ES-I3 (cell line): ENCODE measurements at regions not wholly inside any gene's neighbourhood (a gene's known extent, or its start where the extent isn't known, plus 50 kb on each side); places are given as distances from the start of the nearest gene placed in this dataset.
"Not testable (repeated sequence)": the region's sequence is repeated elsewhere in the genome, so short reads cannot be mapped to it uniquely, and the experiment has no call there.

Source experiments
- H3K36me3 ChIP-seq: 2 replicates; pipeline ENCODE4 v1.6.1; 2013; ENCODE audit warnings: mild to moderate bottlenecking, low read length, control low read depth, moderate library complexity; ENCODE audit not compliant: insufficient read depth
- H3K4me1 ChIP-seq: 2 replicates; pipeline ENCODE4 v1.6.1; 2013; ENCODE audit warnings: mild to moderate bottlenecking, control low read depth, low read length; ENCODE audit not compliant: insufficient read depth
- H3K9ac ChIP-seq: 2 replicates; pipeline ENCODE4 v1.6.1; 2013; ENCODE audit warnings: low read depth, mild to moderate bottlenecking, low read length, moderate library complexity
- H3K9me3 ChIP-seq: 2 replicates; pipeline ENCODE4 v1.6.1; 2013; ENCODE audit warnings: mild to moderate bottlenecking, low read length, moderate library complexity; ENCODE audit not compliant: control insufficient read depth, insufficient read depth

DNA sequence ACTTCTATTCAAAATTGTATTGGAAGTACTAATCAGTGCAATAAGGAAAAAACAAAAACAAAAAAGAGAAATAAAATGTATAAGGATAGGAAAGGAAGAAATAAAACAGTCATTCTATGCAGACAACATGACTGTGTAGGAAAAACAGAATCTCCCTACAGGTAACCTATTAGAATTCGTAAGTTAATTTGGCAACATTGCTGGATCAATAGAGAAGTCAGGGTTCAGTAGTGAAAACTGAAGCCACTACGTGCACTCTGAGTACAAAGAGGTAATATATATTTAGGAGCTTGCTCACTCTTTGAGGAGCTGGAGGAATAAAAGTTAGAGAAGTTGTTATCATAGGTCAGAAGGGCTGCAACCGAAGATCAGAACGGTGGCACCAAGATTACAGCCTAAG lies 84.0 kb upstream of the BMAL1 start:
- H3K36me3 ChIP-seq: no peaks in the 10 kb centered on the region
- peaks cover 4% of the 10 kb centered on the region for H3K9me3 ChIP-seq
- no peaks in the 10 kb centered on the region for H3K4me1 ChIP-seq
- no peak overlapping the region for H3K9ac ChIP-seq

DNA sequence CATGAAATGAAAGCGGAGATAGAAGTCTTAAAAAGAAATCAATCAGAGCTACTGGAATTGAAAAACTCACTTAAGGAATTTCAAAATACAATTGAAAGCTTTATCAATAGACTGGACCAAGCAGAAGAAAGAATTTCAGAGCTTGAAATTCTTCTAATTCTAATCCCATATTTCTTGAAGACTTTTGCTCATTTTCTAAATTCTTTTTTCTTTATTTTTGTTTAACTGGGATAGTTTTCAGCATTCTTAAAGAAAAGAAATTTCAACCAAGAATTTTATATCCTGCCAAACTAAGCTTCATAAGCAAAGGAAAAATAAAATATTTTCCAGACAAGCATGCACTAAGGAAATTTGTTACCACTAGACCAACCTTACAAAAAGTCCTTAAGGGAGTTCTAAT lies 80.2 kb upstream of the BMAL1 start:
- H3K9me3 ChIP-seq, H3K36me3 ChIP-seq, H3K9ac ChIP-seq, H3K4me1 ChIP-seq: not testable (repeated sequence)

DNA sequence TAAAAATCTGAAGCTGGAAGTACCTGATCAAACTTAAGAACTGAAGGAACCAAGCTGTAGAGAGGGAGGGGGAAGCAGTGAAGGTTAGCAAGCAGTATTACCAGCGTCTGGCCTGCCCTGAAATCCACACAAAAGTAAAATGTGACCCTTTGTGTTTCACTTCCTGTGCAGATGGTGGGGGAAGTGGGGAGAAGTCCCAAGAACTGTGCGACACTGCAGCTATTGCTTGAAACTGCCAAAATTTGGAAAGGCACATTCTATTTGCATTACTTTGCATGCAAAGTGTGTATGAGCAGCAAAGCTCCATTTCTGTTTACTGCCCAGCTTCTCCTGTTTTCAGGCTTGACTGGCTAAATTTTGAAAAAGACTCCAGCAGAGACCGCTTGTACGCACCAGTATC lies 72.1 kb upstream of the BMAL1 start:
- peaks cover 24% of the 10 kb centered on the region for H3K4me1 ChIP-seq
- no peaks in the 10 kb centered on the region; the same call in 1 of the 2 replicates for H3K9me3 ChIP-seq
- H3K36me3 ChIP-seq: no peaks in the 10 kb centered on the region
- no peak overlapping the region for H3K9ac ChIP-seq

DNA sequence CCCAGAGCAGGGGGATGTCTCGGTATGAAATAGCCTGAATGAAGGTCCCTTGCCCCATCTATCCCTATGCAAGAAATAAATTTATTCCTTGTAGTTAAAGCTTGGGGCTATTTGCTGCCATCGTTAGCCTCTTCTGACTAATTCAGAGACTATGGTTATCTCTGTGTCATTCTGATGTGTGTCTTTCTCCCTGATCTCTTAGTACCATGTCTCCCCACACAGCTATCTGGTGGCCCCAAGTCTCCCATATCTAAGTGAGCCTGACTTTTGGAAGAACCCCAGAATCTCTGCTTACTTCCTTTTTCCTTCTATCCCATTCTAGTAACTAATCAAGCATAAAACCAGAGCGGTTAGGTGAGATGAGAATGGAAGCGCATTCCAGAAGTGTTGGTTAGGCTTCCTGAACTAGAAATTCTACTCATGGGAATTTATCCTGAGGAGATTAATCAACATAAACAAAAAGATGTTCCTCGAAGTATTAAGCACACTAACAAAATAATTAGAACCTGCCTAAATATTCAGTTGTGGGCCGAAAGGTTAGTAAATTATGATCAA lies 71.4 kb upstream of the BMAL1 start:
- Histone ChIP-seq H3K9ac (no peak overlapping the region), H3K4me1 (peaks cover 24% of the 10 kb centered on the region), H3K9me3 (no peaks in the 10 kb centered on the region), H3K36me3 (no peaks in the 10 kb centered on the region)

DNA sequence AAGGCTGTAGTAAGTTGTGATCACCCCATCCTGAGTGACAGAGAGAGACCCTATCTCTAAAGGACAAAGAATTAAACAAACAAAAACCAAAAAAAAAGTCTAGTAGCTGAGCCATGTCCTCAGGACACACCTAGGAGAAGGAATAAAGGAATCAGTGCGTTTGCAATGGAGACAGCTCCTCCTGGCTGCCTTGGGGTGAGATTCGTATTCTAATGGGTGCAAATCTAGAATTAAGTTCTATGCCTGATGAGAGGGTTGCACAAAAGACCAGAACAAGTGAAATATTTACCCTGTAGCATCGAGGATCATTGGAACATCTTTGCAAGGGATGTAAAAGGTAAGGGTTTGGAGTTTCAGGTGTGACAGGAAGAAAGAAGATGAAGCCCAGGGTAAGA lies 70.3 kb upstream of the BMAL1 start:
- Histone ChIP-seq H3K9ac (no peak overlapping the region; the same call in 1 of the 2 replicates), H3K4me1 (peaks cover 24% of the 10 kb centered on the region)

DNA sequence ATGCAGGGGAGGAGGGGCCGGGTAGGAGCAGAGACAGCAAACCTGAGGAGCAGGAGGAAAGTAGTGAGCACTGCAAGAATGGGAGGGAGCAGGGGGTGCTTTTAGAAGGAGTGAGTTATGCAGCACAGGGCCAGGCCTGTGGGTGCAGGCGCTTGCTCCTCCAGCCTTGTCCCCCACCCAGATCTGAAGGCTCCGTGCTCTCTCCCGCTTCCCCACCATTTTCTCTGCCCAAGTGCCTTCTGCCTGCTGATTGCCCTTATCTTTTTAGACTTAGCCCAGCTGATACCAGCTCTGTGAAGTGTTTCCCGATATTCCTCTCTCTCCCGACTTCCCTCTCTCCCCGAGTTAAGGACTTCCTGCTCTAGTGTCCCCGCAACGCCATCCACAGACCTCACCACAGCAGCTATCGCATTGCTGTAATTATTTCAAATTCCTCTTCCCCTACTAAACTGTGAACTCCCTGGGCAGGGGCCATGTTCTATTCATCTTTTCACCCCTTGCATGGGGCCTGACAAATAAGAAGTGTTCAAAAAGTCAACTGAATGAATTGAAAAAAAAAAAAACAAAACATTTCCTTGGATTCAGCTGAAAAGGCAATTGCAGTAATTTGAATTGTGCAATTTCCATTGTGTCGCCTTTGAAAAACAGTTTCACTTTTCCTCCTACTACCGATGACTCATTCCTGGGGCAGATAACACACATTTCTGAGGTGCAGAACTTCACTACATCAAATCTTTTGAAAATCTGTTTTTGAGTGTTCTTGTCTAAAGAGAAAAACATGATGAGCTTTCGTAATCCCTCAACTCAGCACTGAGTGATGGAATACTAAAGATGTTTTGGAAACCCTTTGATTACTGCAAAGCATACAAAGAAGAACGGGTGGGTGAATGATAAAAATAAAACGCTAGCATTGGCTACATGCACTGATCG lies 69.7 kb upstream of the BMAL1 start:
- Histone ChIP-seq H3K9me3 (no peaks in the 10 kb centered on the region), H3K36me3 (no peaks in the 10 kb centered on the region), H3K9ac (peak overlapping the region; percentile 40; the same call in 1 of the 2 replicates), H3K4me1 (peaks cover 24% of the 10 kb centered on the region)

More for the DNA sequence above, 70.3 kb upstream of the BMAL1 start:
- H3K36me3 ChIP-seq: no peaks in the 10 kb centered on the region
- no peaks in the 10 kb centered on the region for H3K9me3 ChIP-seq

DNA sequence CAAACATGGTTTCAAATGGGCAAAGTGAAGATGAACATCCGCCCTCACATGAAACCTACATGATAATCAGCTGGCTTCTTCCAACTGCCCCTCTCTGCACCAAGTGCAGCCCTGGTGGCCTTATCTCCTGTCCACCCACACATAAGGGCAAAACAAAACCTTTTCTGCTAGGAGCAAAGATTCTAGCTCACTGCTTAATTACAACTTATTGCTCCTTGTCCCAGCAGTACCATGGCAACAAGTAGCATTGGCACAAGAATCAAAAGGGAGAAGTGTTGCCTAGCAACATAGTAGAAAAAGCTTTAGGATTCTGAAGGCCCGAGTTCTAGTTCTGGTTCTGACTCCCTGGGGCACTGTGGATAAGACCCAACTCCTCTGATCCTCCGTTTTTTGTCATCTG lies 68.7 kb upstream of the BMAL1 start:
- no peak overlapping the region for H3K9ac ChIP-seq
- H3K9me3 ChIP-seq: no peaks in the 10 kb centered on the region
- H3K4me1 ChIP-seq: peaks cover 24% of the 10 kb centered on the region
- H3K36me3 ChIP-seq: no peaks in the 10 kb centered on the region

DNA sequence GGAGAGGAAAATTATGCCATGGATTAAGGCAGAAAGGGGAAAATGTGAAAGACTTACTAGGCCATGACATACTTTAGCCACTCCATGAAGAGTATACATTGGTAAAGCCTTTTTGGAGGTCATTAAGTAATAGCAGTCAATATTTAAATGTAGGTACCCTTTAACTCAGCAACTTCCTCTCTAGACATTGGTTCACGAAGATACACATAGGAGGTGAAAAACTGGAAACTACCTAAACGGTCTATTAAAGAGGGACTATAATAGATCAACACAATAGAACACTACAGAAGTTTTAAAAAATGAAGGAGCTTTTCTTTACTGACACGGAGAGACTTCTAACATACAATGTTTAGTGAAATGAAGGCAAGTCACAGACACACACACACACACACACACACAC lies 68.2 kb upstream of the BMAL1 start:
- no peak overlapping the region for H3K9ac ChIP-seq
- H3K36me3 ChIP-seq: no peaks in the 10 kb centered on the region
- H3K9me3 ChIP-seq: no peaks in the 10 kb centered on the region
- H3K4me1 ChIP-seq: peaks cover 24% of the 10 kb centered on the region

DNA sequence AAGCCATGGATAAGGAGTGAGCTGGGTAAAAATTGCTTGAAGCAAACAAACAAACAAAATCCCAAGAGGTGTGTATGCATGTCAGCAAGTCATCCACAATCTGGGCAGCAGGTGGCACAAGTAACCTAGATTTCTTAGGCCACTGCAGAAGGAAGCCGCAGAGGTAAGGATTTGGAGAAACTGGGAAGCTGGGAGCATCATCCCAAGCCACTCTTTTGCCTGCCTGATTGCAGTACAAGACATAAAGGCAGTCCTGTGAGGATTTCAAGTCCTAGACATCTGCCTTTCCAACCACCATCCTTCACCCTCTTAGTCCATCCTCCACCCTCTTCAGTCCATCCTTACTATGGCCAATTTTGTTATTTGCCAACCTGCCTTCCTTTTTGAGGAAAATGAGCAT lies 67.2 kb upstream of the BMAL1 start:
- no peaks in the 10 kb centered on the region for H3K9me3 ChIP-seq
- no peaks in the 10 kb centered on the region for H3K36me3 ChIP-seq
- H3K9ac ChIP-seq: no peak overlapping the region
- H3K4me1 ChIP-seq: peaks cover 24% of the 10 kb centered on the region

DNA sequence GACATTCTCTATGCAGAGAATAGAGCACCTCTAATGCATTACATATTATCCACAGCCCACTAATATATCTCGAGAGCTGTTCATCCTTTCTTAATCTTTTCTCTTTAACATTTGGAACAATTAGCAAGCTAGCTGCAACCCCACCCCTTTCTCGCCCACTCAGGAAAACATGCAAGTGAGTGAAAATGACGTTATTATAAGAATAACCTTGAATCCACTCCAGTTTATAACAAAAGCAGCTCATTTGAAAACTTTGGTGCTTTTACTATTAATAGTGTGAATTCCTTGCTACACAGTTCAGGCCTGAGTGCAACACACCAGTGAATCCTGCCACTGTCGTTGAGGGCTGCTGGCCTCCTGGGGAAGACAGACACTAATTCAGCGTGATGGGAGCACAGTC lies 63.3 kb upstream of the BMAL1 start:
- no peak overlapping the region for H3K9ac ChIP-seq

DNA sequence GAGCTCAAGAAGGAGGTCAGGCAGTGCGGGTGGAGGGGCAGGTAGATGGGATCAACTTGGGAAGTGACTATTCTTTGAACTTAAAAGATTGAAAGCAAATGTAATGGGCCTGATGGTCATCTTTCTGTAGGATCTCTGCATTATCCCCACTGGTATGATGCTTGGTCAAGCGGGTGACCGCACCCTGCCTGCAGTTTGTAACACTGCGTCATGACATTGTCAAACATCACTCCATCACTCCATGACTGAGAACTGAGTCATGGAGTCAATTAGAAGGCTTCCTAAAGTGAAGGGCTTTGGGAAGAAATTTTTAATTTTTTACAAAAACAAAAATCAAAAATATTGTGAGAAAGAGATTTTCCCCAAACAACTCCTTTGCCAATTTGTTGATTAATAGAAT lies 62.4 kb upstream of the BMAL1 start:
- Histone ChIP-seq H3K36me3 (no peaks in the 10 kb centered on the region), H3K9me3 (no peaks in the 10 kb centered on the region), H3K9ac (no peak overlapping the region), H3K4me1 (peaks cover 14% of the 10 kb centered on the region)

More for the DNA sequence above, 63.3 kb upstream of the BMAL1 start:
- no peaks in the 10 kb centered on the region for H3K36me3 ChIP-seq
- no peaks in the 10 kb centered on the region for H3K9me3 ChIP-seq
- peaks cover 14% of the 10 kb centered on the region for H3K4me1 ChIP-seq

DNA sequence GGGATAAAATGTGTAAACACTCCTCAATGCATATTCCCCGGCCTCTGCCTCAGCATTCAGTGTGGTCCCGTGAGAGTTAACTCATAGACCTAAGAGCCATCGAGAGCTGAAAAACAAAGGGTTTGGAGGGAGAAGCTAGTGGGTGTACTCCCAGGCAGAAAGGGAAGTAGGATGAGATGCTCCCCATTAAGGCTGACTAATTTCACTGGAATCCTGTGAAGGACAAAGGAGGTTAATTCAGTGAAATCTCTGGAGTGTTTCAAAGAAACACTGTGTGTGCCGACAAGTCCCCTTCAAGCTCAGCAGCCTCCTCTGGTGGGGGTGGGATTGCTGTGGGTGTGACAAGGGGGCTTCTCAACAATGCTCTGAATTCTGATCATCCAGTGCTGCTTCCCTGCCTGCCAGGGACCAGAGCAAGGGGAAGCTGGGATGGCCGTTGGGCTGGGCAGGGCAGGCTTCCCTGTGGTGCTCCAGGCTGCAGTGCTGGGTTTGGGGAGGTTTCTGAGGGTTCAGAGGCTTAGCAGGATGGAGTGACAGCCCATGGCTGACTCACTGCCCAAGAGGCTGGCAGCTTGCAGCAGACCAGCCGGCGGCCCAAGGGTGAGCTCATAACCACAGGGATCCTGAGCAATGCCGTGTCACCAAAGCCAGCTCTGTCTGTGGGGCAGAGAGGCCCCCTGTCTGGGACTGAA lies 61.4 kb upstream of the BMAL1 start:
- H3K36me3 ChIP-seq: no peaks in the 10 kb centered on the region
- H3K4me1 ChIP-seq: peaks cover 14% of the 10 kb centered on the region
- peak overlapping the region; percentile 23 for H3K9ac ChIP-seq
- no peaks in the 10 kb centered on the region for H3K9me3 ChIP-seq

DNA sequence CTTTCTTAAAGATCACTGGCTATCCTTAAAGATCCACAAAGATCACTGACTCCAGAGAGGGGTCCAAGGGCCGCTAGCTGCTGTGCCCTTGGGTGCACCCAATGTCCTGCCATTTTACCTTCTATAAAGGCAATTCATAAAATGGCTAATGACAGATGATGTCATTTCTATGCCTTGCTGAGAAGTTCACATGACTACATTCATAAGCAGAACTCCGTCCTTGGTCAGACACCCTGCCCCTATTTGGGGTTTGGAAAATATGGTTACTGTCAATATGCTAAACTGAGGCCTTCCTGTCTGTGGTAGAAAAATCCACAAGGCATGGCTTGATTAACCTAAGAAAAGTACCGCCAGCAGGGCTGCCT lies 60.9 kb upstream of the BMAL1 start:
- Histone ChIP-seq H3K36me3 (no peaks in the 10 kb centered on the region), H3K9ac (peak overlapping the region; percentile 23), H3K4me1 (peaks cover 16% of the 10 kb centered on the region), H3K9me3 (no peaks in the 10 kb centered on the region)

DNA sequence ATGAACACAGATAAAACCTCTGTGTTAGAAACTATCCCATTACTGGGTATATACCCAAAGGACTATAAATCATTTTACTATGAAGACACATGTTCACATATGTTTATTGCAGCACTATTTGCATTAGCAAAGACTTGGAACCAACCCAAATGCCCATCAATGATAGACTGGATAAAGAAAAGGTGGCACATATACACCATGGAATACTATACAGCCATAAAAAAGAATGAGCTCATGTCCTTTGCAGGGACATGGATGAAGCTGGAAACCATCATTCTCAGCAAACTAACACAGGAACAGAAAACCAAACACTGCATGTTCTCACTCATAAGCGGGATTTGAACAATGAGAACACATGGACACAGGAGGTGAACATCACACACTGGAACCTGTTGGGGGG lies 58.9 kb upstream of the BMAL1 start:
- peaks cover 32% of the 10 kb centered on the region for H3K4me1 ChIP-seq
- not testable (repeated sequence) for H3K9me3 ChIP-seq

DNA sequence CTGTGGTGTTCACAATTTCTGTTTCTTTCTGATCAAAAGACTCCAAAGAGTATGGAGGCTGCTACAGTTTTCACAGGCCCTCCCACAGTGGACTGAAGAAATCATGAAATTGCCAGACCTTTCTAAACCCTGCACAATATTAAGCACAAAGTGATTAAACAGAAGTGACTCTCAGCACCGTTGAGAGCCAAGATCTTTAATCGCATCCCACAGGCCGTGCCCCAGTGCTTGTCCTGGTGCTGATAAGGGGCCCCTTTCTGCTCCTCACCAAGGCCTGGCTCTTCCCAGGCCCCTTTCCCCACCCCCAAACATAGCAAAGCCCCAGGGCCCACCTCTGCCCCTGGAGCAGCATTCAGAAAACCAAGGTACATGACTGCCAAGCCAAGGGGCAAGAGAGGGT lies 57.4 kb upstream of the BMAL1 start:
- Histone ChIP-seq H3K36me3 (no peaks in the 10 kb centered on the region), H3K9me3 (no peaks in the 10 kb centered on the region), H3K4me1 (peaks cover 29% of the 10 kb centered on the region), H3K9ac (no peak overlapping the region)

More for the DNA sequence above, 58.9 kb upstream of the BMAL1 start:
- H3K36me3 ChIP-seq, H3K9ac ChIP-seq: not testable (repeated sequence)
